ENCODE measurements at regions not wholly inside any gene's neighbourhood (a gene's known extent, or its start where the extent isn't known, plus 50 kb on each side); places are given as distances from the start of the nearest gene placed in this dataset.

- Histone ChIP-seq H3K4me2 (ENCODE audit: low read length) (no peak overlapping the region), H3F3A (ENCODE audit: low read length, unreplicated experiment) (no peaks in the 10 kb centered on the region), H2AFZ (ENCODE audit: low read length) (no peak overlapping the region), H4K20me1 (ENCODE audit: low read length) (no peaks in the 10 kb centered on the region), H3K4me1 (ENCODE audit: insufficient read depth, low read length) (no peaks in the 10 kb centered on the region), H3K27ac (ENCODE audit: low read length) (no peak overlapping the region), H3K79me2 (ENCODE audit: low read length) (no peaks in the 10 kb centered on the region), H3K27me3 (ENCODE audit: low read length) (peaks cover 40% of the 10 kb centered on the region), H3K9me2 (replicated peaks; ENCODE audit: low read length) (no peaks in the 10 kb centered on the region), H3K36me3 (ENCODE audit: low read depth, low read length) (no peaks in the 10 kb centered on the region), H3K9me3 (ENCODE audit: low read length) (no peaks in the 10 kb centered on the region), H3K9ac (ENCODE audit: low read length) (no peak overlapping the region), H3K4me3 (ENCODE audit: low read length) (no peak overlapping the region)
- TF ChIP-seq CTCF (conservative IDR thresholded peaks at IDR 0.05; ENCODE audit: low read depth, low read length) (no peak), EZH2 (IDR thresholded peaks at IDR 0.05; ENCODE audit: low read length, unreplicated experiment) (no peak), EZH2phosphoT487 (IDR thresholded peaks at IDR 0.05; ENCODE audit: borderline replicate concordance, low read length) (no peak)
- no TSS peak for BruUV-seq (replicated peaks)
- ATAC-seq (no peak), DNase-seq (no peak)
- intact Hi-C loops (cut with micrococcal nuclease) = no loop called here
- ChIA-PET CTCF (no interaction called here), POLR2A (ENCODE audit: unreplicated experiment) (no interaction called here)
Measured at GRCh38 chr15:60244813-60245212, 153.0 kb downstream of the ANXA2 start.

- H4K20me1 ChIP-seq (ENCODE audit: low read length) = no peaks in the 10 kb centered on the region
- H2AFZ ChIP-seq (ENCODE audit: low read length) = no peak overlapping the region
- H3K4me3 ChIP-seq (ENCODE audit: low read length) = no peak overlapping the region
- BruUV-seq (replicated peaks) = no TSS peak
- intact Hi-C loops (cut with micrococcal nuclease) = no loop called here
- ATAC-seq (no peak), DNase-seq (no peak)
- no peaks in the 10 kb centered on the region for H3K9me2 ChIP-seq (replicated peaks; ENCODE audit: low read length)
- H3K4me1 ChIP-seq (ENCODE audit: insufficient read depth, low read length) = peaks cover 2% of the 10 kb centered on the region; the same call in 1 of the 2 replicates
- no peak overlapping the region for H3K4me2 ChIP-seq (ENCODE audit: low read length)
- peaks cover 39% of the 10 kb centered on the region for H3K27me3 ChIP-seq (ENCODE audit: low read length)
- no peak overlapping the region for H3K27ac ChIP-seq (ENCODE audit: low read length)
- TF ChIP-seq EZH2phosphoT487 (IDR thresholded peaks at IDR 0.05; ENCODE audit: borderline replicate concordance, low read length) (no peak), EZH2 (IDR thresholded peaks at IDR 0.05; ENCODE audit: low read length, unreplicated experiment) (no peak), CTCF (conservative IDR thresholded peaks at IDR 0.05; ENCODE audit: low read depth, low read length) (no peak)
- no peaks in the 10 kb centered on the region for H3K79me2 ChIP-seq (ENCODE audit: low read length)
- no peak overlapping the region for H3K9ac ChIP-seq (ENCODE audit: low read length)
- H3F3A ChIP-seq (ENCODE audit: low read length, unreplicated experiment) = no peaks in the 10 kb centered on the region
- H3K9me3 ChIP-seq (ENCODE audit: low read length) = no peaks in the 10 kb centered on the region
- ChIA-PET CTCF (interaction anchor here (0.6 kb wide), 1 partner anchor 270 kb away, joined by 3 read pairs; no protein-coding TSS in a partner anchor), POLR2A (ENCODE audit: unreplicated experiment) (no interaction called here)
- H3K36me3 ChIP-seq (ENCODE audit: low read depth, low read length) = no peaks in the 10 kb centered on the region
Measured at GRCh38 chr15:60250316-60250715, 147.5 kb downstream of the ANXA2 start.

- no peak for ATAC-seq
- intact Hi-C loops (cut with micrococcal nuclease) = no loop called here
- CTCF ChIA-PET = no interaction called here
- Histone ChIP-seq H3K4me2 (ENCODE audit: low read length) (no peak overlapping the region), H2AFZ (ENCODE audit: low read length) (no peak overlapping the region), H3K27ac (ENCODE audit: low read length) (no peak overlapping the region), H3K4me3 (ENCODE audit: low read length) (no peak overlapping the region), H4K20me1 (ENCODE audit: low read length) (no peaks in the 10 kb centered on the region), H3K9me3 (ENCODE audit: low read length) (no peaks in the 10 kb centered on the region), H3K36me3 (ENCODE audit: low read depth, low read length) (no peaks in the 10 kb centered on the region), H3K4me1 (ENCODE audit: insufficient read depth, low read length) (peaks cover 10% of the 10 kb centered on the region; the same call in 1 of the 2 replicates), H3K27me3 (ENCODE audit: low read length) (peaks cover 39% of the 10 kb centered on the region), H3K79me2 (ENCODE audit: low read length) (no peaks in the 10 kb centered on the region), H3K9me2 (replicated peaks; ENCODE audit: low read length) (no peaks in the 10 kb centered on the region), H3F3A (ENCODE audit: low read length, unreplicated experiment) (no peaks in the 10 kb centered on the region), H3K9ac (ENCODE audit: low read length) (no peak overlapping the region)
- no peak for TF ChIP-seq EZH2phosphoT487 (IDR thresholded peaks at IDR 0.05; ENCODE audit: borderline replicate concordance, low read length)
- no peak for TF ChIP-seq CTCF (conservative IDR thresholded peaks at IDR 0.05; ENCODE audit: low read depth, low read length)
- TF ChIP-seq EZH2 (IDR thresholded peaks at IDR 0.05; ENCODE audit: low read length, unreplicated experiment) = no peak
- DNase-seq = no peak
- POLR2A ChIA-PET (ENCODE audit: unreplicated experiment) = no interaction called here
- no TSS peak for BruUV-seq (replicated peaks)
Measured at GRCh38 chr15:60251300-60252070, 146.3 kb downstream of the ANXA2 start.

Data from PC-3 (cell line).